Type B pancreatic cell (in vitro differentiated cells): ENCODE measurements at regions not wholly inside any gene's neighbourhood (a gene's known extent, or its start where the extent isn't known, plus 50 kb on each side); places are given as distances from the start of the nearest gene placed in this dataset.
"Not testable (repeated sequence)": the region's sequence is repeated elsewhere in the genome, so short reads cannot be mapped to it uniquely, and the experiment has no call there.

Experiments
- DNase-seq: peaks from one replicate; pipeline ENCODE4 v3.0.0; 2021; ENCODE audit warnings: mixed read lengths; ENCODE audit not compliant: unreplicated experiment; ENCODE audit errors: extremely low spot score
- H3K27ac Mint-ChIP-seq: 2 replicates; pipeline ENCODE4 v1.8.0; 2021; ENCODE audit warnings: mild to moderate bottlenecking, mixed read lengths
- H3K27me3 Mint-ChIP-seq: 2 replicates; pipeline ENCODE4 v1.8.0; 2021; ENCODE audit warnings: mixed read lengths
- H3K36me3 Mint-ChIP-seq: 2 replicates; pipeline ENCODE4 v1.8.0; 2021; ENCODE audit warnings: mixed read lengths
- H3K4me1 Mint-ChIP-seq: one replicate; pipeline ENCODE4 v1.8.0; 2021; ENCODE audit warnings: mixed read lengths; ENCODE audit not compliant: unreplicated experiment
- H3K4me3 Mint-ChIP-seq: 2 replicates; pipeline ENCODE4 v1.8.0; 2021; ENCODE audit warnings: mild to moderate bottlenecking, mixed read lengths
- H3K9me3 Mint-ChIP-seq: 2 replicates; pipeline ENCODE4 v1.8.0; 2021; ENCODE audit warnings: mixed read lengths
- CTCF ChIP-seq: fragments of 200-600 bp; sonication (generic); conservative IDR thresholded peaks from 2 replicates; pipeline ENCODE4 v1.5.0; 2021; ENCODE audit warnings: antibody characterized with exemption, mild to moderate bottlenecking

GRCh38 chr19:31483226-31483857 is 134.1 kb upstream of the TSHZ3 start:
- Mint-ChIP-seq H3K36me3 (no peaks in the 10 kb centered on the region), H3K27ac (no peak overlapping the region), H3K9me3 (peaks cover 12% of the 10 kb centered on the region), H3K4me1 (no peaks in the 10 kb centered on the region), H3K27me3 (no peaks in the 10 kb centered on the region), H3K4me3 (no peak overlapping the region)
- DNase-seq = peak; percentile 24
- TF ChIP-seq CTCF = no peak

GRCh38 chr19:31484858-31485410 is 135.7 kb upstream of the TSHZ3 start:
- H3K36me3 Mint-ChIP-seq = not testable (repeated sequence)

GRCh38 chr19:31485472-31485871 is 136.2 kb upstream of the TSHZ3 start:
- TF ChIP-seq CTCF = no peak
- Mint-ChIP-seq H3K27me3 (no peaks in the 10 kb centered on the region), H3K9me3 (peaks cover 12% of the 10 kb centered on the region), H3K36me3 (no peaks in the 10 kb centered on the region), H3K4me1 (no peaks in the 10 kb centered on the region), H3K27ac (no peak overlapping the region), H3K4me3 (no peak overlapping the region)
- peak; percentile 2 for DNase-seq

More at GRCh38 chr19:31484858-31485410, 135.7 kb upstream of the TSHZ3 start:
- not testable (repeated sequence) for H3K27ac Mint-ChIP-seq, H3K4me3 Mint-ChIP-seq, H3K27me3 Mint-ChIP-seq, H3K4me1 Mint-ChIP-seq
- peaks cover 12% of the 10 kb centered on the region for H3K9me3 Mint-ChIP-seq
- peak; percentile 22 for DNase-seq

- peak; percentile 2 for DNase-seq
- Mint-ChIP-seq H3K27ac (no peak overlapping the region), H3K9me3 (no peaks in the 10 kb centered on the region), H3K27me3 (no peaks in the 10 kb centered on the region), H3K4me1 (no peaks in the 10 kb centered on the region), H3K4me3 (no peak overlapping the region), H3K36me3 (no peaks in the 10 kb centered on the region)
- TF ChIP-seq CTCF = no peak
These were observed 142.0 kb upstream of the TSHZ3 start for GRCh38 chr19:31491242-31491641.

- Mint-ChIP-seq H3K4me1 (no peaks in the 10 kb centered on the region), H3K4me3 (no peak overlapping the region), H3K27ac (no peak overlapping the region), H3K36me3 (no peaks in the 10 kb centered on the region), H3K9me3 (no peaks in the 10 kb centered on the region), H3K27me3 (no peaks in the 10 kb centered on the region)
- DNase-seq = no peak
- TF ChIP-seq CTCF = no peak
These were observed 142.8 kb upstream of the TSHZ3 start for GRCh38 chr19:31492050-31492449.

- DNase-seq = no peak
- H3K27me3 Mint-ChIP-seq = no peaks in the 10 kb centered on the region
- no peak overlapping the region for H3K4me3 Mint-ChIP-seq
- H3K27ac Mint-ChIP-seq = no peak overlapping the region
- no peaks in the 10 kb centered on the region for H3K9me3 Mint-ChIP-seq
- no peaks in the 10 kb centered on the region for H3K36me3 Mint-ChIP-seq
- H3K4me1 Mint-ChIP-seq = no peaks in the 10 kb centered on the region
- no peak for TF ChIP-seq CTCF
These were observed 146.8 kb upstream of the TSHZ3 start for GRCh38 chr19:31496076-31496475.
